ENCODE measurements at regions not wholly inside any gene's neighbourhood (a gene's known extent, or its start where the extent isn't known, plus 50 kb on each side); places are given as distances from the start of the nearest gene placed in this dataset.

DNA sequence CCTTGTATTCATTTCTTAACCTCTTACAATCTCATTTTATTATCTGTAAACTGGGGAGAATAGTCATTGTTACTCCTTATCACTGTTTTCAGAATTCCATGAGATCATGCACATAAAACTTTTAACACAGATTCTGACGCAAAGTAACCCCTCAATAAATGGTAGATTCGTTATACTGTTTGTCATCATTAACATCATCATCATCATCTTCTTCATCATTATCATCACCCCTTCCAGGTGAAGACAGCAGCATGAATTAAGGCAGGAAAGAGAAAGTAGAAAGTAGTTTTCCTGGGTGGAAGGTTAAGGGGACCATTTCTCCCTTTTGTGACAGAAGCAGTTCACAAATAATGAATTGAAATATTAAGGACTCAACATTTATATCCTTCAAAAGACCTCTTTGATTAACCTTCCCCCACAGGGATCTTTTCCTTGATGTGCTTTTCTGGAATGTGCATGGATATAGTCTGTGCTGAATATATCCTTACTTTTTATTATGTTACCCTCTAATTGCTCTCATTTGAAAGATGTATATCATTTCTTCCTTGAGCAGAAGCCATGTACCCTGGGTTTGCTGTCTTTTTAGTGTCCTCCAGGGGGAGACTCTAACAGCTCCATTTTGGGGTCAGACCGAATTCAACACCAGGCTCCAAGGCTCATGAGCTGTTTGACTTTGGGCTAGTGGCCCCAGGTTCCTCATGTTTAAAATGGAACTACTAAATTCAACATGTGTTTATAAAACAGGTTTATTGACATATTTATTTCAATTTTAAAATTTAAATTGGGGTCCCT, 1029.9 kb upstream of the WWC1 start:
- no peaks in the 10 kb centered on the region for H3K9me3 ChIP-seq
- no peaks in the 10 kb centered on the region for H3K36me3 ChIP-seq (replicated peaks in 1 of 2; ENCODE audit: insufficient read depth in 1 of 2, low read depth in 2 of 2)
- no peak for ATAC-seq
- WGBS, 2 donors: 57 to 69% methylated on average over 3 of the region's 3 CpGs
- H3K27me3 ChIP-seq: no peaks in the 10 kb centered on the region
- TF ChIP-seq POLR2A (IDR thresholded peaks at IDR 0.05): no peak
- peak in 1 of 7 experiments; percentile 6 for TF ChIP-seq CTCF (IDR thresholded peaks at IDR 0.05)
- DNase-seq: no peak
- intact Hi-C loops (cut with DNase I): no loop called here
- H3K4me3 ChIP-seq: no peak overlapping the region
- H3K27ac ChIP-seq: no peak overlapping the region
- H3K4me1 ChIP-seq: no peaks in the 10 kb centered on the region

- TF ChIP-seq CTCF (IDR thresholded peaks at IDR 0.05) (no peak), POLR2A (IDR thresholded peaks at IDR 0.05) (no peak)
- WGBS, 2 donors: 77 to 82% methylated on average over 4 of the region's 4 CpGs
Measured at GRCh38 chr5:167263185-167263584, 1028.3 kb upstream of the WWC1 start.

GRCh38 chr5:167264348-167264747, 1027.1 kb upstream of the WWC1 start:
- ATAC-seq (no peak), DNase-seq (no peak)
- no peak overlapping the region for H3K4me3 ChIP-seq
- intact Hi-C loops (cut with DNase I): no loop called here
- H3K27me3 ChIP-seq: no peaks in the 10 kb centered on the region
- H3K36me3 ChIP-seq (replicated peaks in 1 of 2; ENCODE audit: insufficient read depth in 1 of 2, low read depth in 2 of 2): no peaks in the 10 kb centered on the region
- H3K4me1 ChIP-seq: no peaks in the 10 kb centered on the region
- H3K9me3 ChIP-seq: no peaks in the 10 kb centered on the region
- H3K27ac ChIP-seq: no peak overlapping the region
- WGBS, 2 donors: 77 to 82% methylated on average over 7 of the region's 7 CpGs
- no peak for TF ChIP-seq POLR2A (IDR thresholded peaks at IDR 0.05)

More at GRCh38 chr5:167263185-167263584, 1028.3 kb upstream of the WWC1 start:
- Histone ChIP-seq H3K27ac (no peak overlapping the region), H3K36me3 (replicated peaks in 1 of 2; ENCODE audit: insufficient read depth in 1 of 2, low read depth in 2 of 2) (no peaks in the 10 kb centered on the region), H3K27me3 (no peaks in the 10 kb centered on the region), H3K4me1 (no peaks in the 10 kb centered on the region), H3K9me3 (no peaks in the 10 kb centered on the region), H3K4me3 (no peak overlapping the region)
- intact Hi-C loops (cut with DNase I): no loop called here
- DNase-seq (no peak), ATAC-seq (no peak)

GRCh38 chr5:167268337-167268736, 1023.1 kb upstream of the WWC1 start:
- ATAC-seq (no peak), DNase-seq (no peak)
- H3K27ac ChIP-seq: no peak overlapping the region
- no peaks in the 10 kb centered on the region for H3K36me3 ChIP-seq (replicated peaks in 1 of 2; ENCODE audit: insufficient read depth in 1 of 2, low read depth in 2 of 2)
- TF ChIP-seq CTCF (IDR thresholded peaks at IDR 0.05) (no peak), POLR2A (IDR thresholded peaks at IDR 0.05) (no peak)
- intact Hi-C loops (cut with DNase I): no loop called here
- H3K9me3 ChIP-seq: no peaks in the 10 kb centered on the region
- H3K4me1 ChIP-seq: no peaks in the 10 kb centered on the region
- no peak overlapping the region for H3K4me3 ChIP-seq
- no peaks in the 10 kb centered on the region for H3K27me3 ChIP-seq

DNA sequence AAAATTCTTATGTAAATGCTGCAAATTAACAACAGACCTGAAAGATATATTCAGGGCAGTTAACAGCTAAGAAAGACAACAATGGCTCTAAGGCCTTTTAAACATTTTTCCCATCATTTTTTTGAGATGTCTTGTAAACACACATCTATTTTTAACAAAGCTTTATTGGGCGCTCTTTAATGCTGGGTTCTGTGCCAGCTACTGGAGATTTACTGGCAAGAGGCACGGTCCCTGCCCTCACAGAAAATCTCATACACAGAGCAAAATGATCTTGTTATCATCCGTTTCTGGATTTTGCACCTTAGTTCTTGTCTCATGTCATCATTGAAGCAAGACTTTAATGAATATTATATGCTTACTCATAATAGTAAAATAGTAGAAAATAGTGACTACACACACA, 1022.3 kb upstream of the WWC1 start:
- WGBS, 2 donors: 69 to 76% methylated on average over 3 of the region's 3 CpGs

More for the DNA sequence above, 1022.3 kb upstream of the WWC1 start:
- Histone ChIP-seq H3K27ac (no peak overlapping the region), H3K9me3 (no peaks in the 10 kb centered on the region), H3K4me3 (no peak overlapping the region), H3K27me3 (no peaks in the 10 kb centered on the region), H3K4me1 (no peaks in the 10 kb centered on the region), H3K36me3 (replicated peaks in 1 of 2; ENCODE audit: insufficient read depth in 1 of 2, low read depth in 2 of 2) (no peaks in the 10 kb centered on the region)
- DNase-seq (no peak), ATAC-seq (no peak)
- no peak for TF ChIP-seq CTCF (IDR thresholded peaks at IDR 0.05)
- intact Hi-C loops (cut with DNase I): no loop called here
